Stimulated activated CD4-positive, alpha-beta T cell treated with anti-CD3 and anti-CD28 coated beads, Interleukin-1b, Interleukin-23, amount 100 ng/mL, for 24 hours (primary cell): ENCODE measurements at regions not wholly inside any gene's neighbourhood (a gene's known extent, or its start where the extent isn't known, plus 50 kb on each side); places are given as distances from the start of the nearest gene placed in this dataset.

ENCODE experiments used
- DNase-seq, 4 experiments: peaks; one replicate each; pipeline ENCODE4 v3.0.0-alpha.2; 2020; ENCODE audit warnings: low read depth in 4 of 4, low spot score in 1 of 4

- DNase-seq: no peak
Observed at GRCh38 chr3:177524742-177525141, 327.5 kb upstream of the TBL1XR1 start.

DNA sequence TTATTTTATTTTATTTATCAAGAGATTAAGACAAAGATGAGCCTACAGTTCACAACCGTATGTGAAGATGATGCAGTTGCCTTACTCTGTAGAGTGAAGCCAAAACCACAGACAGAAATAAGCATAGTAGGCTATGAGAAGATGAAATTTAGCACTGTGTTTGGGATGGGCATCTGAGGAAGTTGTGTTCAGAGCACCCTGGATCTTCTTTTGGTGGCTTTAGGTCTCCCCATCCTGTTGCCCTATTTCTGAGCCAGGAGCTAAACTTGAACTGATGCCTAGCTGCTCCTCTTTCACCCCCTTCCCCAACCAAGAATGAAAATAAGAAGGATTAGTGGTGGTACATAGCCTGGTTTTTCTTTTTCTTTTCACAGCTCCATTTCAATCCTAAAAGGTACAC is 328.1 kb upstream of the TBL1XR1 start:
- DNase-seq: no peak

DNA sequence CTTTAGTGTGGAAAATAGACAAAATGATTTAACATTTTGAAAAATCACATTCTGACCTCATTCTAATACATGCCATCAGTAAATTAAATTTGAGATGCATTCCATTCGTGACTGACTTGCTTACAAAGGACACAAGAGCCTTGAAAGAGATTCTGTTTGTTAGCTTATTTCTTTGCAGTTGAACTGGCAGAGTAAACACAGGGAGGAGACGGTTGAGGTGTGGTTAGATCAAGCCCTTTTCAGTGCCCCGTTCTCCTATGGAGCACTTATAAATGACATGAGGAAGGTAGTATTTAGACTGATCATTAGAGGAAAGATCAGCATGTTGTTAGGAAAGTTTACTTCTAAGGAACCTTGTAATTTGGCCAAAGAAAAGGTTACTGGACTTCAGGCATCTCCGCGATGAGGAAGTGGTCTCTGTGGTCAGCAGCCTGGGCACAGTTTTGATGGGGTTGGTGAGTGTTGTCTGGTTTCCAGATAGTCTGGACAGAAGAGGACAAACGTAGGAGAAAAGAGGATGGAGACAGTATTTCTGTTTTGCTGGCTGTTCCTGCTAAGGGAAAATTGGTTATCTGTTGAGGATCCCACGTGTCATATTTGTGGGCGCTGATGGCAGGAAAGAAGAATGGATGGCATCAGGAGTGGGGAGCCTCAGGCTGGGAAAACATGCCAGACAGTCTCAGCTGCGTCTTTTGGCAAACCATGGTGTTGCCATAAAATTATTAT is 328.9 kb upstream of the TBL1XR1 start:
- no peak for DNase-seq

DNA sequence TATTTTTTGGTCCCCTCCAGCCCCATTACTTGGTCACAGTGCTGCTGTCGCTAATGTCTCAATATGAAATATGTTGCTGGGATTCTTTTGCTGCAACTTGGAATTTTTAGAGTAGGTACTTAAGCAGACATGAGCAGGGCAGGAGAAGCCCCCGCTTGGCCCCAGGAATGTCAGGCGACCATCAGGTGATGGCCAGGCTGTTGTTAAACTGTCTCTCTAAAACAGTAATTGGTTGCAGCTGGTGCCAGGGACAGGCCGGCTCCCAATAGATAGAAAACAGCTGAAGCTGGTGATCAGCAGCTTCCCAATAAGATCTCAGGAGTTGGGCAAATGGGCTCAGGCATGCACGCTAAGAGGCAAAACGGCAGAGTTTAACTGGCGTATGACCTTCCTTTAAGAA is 329.9 kb upstream of the TBL1XR1 start:
- no peak for DNase-seq

DNA sequence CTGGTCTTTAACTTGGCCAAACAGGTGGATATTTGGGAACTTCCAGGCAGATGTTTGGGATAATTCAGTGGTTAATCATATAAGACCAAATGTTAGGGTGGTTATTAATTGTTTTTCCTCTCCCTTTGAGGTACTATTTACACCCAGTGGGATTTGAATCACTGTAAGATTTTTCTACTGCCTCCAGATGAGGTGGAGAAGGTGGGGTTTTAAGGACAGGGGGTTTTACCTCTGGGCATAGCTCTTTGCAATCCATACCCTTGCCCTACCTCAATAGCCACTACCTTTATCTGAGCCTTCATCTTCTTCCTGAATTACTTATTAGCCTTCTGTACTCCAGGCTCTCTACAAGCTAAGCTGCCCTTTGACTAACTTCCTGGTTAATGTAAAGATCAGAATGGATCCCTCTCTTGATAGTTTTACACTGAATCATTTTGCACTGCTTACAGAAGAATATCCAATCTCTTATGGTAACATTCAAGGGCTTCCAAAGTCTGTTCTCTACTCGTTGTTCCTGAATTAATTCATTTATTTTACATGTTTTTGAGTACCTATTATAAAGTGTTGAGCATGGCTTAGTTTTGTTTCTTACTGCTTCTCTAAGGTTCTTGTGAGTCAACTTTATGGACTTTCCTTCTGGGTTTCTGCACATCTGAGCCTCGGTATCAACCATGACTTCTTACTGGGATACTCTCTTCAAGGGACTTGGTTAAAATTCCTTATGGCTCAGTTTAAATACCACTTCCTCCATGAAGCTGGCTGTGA is 331.2 kb upstream of the TBL1XR1 start:
- DNase-seq: no peak

DNA sequence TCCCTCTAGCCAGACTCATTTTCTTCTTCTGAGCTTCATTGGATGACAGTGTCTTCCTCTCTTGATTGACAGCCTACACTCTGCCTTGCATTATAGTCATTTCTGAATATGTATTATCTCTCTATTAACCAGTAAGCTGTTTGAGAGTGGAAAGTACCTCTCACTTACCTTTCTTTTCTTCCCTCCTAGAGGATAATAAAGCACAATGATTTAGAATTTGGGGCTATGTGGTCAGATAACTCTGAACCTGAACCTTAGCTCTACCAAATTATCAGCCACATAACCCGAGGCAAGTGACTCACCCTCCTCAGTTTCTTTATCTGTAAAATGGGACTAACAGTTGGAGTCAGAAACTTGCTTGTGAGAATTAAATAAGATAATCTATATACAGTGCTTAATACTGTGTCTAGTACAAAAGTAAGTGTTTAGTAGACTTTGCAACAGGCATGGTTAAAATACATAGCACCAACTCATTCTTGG is 331.8 kb upstream of the TBL1XR1 start:
- no peak for DNase-seq

DNA sequence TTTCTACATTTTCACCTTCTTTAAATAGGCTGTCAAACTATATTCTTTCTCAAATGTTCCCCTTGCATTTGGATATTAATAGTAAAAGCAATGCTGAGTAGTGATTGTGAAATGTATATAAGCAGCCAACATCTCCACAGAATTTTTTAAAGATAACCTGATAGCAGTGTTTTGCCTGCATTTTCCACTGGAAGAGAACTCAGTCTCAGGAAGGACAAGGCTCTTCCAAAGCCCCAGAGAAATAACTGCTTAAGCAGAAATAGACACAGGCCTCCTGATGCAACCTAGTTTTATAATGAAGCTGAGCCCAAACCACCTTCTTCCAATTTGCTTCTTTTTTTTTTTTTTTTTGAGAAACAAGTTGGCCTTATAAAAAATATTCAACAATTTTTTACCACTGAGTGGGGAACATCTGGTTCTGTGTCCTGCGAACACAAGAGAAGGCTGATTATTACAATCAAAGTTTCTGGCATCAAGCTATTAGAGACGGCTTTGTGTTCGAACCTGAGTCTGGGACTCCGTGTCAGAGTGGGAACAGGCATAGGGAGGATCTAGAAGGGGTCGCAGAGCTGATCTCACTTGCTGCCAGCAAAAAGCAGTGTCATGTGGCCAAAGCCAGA is 332.5 kb upstream of the TBL1XR1 start:
- no peak for DNase-seq

GRCh38 chr3:177530908-177531307 is 333.6 kb upstream of the TBL1XR1 start:
- DNase-seq: no peak

DNA sequence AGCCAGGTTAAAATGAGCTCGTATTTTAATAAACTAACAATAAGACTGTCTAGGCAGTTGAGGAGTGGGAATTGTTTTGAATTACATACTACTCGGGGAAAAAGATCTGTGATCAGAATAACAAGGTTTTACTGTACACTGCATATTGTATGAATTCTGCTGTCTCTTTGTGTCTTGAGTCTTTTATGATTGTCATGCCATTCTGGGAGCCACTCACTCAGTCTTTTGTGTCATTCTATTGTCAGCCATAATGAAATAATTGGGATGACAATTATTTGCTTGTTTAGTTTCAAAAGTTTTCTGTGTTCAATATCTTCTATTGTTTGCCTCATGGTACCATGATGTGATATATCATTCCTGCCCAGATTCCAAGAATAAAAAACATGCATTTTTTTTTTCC is 339.6 kb upstream of the TBL1XR1 start:
- DNase-seq: no peak

- no peak for DNase-seq
Observed at GRCh38 chr3:177537612-177538011, 340.3 kb upstream of the TBL1XR1 start.

DNA sequence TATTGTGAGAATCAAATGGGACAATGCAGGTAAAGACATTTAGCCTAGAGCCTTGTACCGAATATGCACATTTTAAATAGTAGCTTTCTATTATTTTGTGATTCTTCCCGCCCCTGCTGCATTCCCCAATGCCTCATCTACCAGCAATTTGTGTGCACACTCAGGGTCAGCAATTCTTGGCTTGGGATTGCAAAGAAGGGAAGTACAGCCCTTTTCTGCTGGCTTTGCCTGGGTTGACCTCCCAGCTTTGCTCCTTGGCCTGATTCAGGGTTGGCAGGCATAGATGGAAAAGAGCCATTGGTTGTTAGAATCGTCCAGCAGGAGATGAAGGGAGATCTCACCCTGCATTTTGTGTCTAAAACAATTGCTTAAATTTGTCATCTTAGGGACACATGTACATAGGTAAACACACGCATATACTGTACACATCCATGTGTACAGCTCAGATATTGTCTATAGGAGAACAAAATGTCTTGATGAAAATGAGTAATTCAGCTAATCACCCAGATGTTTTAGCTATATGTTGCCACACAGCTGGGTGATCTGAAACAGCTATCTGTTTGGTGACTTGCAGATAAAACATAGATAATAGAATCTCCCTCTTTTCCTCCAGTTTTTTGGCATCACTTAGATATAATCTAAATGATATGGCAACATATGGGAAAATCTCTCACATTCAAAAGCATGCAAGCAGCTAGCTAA is 340.9 kb upstream of the TBL1XR1 start:
- DNase-seq: no peak

- DNase-seq: no peak
Observed at GRCh38 chr3:177538750-177539730, 341.8 kb upstream of the TBL1XR1 start.

DNA sequence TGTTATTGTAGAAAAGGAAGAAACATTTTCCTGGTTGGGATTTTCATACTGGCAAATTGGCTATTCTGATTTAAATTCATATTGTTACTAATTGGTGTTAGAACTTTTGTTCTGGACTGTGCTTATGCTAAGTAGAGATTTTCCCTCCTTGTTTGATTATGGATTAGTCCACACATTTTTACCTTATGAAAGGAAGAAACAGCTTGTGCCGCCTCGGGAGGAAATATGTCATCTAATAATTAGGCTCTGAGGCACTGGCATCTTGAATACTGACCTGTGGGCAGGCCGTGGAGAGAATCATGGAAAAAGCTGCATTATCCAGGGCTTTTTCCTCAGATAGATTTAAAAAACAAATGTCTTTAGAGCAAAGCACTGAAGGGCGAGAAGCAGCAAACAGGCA is 344.3 kb upstream of the TBL1XR1 start:
- DNase-seq: no peak

GRCh38 chr3:177545964-177546363 is 348.7 kb upstream of the TBL1XR1 start:
- DNase-seq: no peak

GRCh38 chr3:177547711-177548350 is 350.5 kb upstream of the TBL1XR1 start:
- no peak for DNase-seq

DNA sequence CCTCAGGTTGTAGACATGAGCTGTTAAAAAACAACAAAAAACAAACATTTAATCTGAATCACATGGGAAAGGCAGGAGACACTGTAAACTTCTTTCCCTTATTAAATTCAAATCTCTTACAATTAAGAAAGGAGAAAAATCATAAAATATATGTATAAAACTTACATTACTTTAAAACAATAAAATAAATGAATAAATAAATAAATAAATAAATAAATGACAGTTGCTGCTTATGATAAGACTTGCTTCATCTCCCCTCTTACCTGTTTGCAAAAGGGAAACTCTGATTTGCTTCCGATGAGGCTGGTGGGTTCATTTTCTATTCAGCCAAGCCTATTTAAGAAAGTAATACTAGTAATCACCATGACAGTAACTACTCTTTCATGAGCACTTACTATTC is 353.4 kb upstream of the TBL1XR1 start:
- no peak for DNase-seq

GRCh38 chr3:177551431-177551836 is 354.2 kb upstream of the TBL1XR1 start:
- no peak for DNase-seq

DNA sequence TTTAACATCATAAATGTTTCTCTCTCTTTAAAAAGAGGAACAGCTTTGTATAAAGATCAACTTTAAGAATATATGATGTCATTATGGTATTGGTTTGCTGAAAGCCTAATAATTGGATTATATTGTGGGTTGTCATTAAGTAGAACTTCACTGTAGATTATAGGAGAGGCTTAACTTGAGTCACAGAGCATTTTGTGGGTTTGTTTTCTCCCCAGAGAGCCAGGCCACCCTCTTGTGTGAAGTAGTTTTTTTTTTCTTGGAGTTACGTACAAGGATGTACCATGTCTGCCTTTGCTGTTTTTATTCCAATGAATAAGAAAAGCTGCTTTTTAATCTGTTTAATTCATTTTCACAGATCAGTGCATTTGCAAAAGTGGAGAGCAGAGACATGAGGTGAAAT is 354.8 kb upstream of the TBL1XR1 start:
- no peak for DNase-seq

- no peak for DNase-seq
Observed at GRCh38 chr3:177553012-177553411, 355.7 kb upstream of the TBL1XR1 start.

DNA sequence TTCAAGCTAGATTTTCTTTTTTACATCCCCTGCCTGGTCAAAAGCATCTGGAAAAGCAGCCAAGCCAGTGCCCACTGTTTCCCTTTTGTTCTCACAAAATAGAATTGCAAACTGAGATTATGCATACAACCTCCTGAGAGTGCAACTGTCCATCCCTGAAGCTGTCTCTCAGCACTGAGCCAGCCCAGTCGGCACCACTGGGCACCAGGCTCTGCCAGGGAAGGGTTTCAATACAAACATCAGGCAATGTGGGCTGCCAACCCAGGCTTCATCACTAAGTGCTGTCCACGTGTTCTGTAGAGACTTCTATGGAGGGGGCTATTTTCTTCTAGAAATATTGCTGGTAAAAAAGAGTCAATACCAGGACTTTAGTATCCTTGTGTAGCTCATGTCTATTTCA is 356.3 kb upstream of the TBL1XR1 start:
- no peak for DNase-seq
